Nucleus accumbens (tissue), 56 donors: ENCODE measurements at regions not wholly inside any gene's neighbourhood (a gene's known extent, or its start where the extent isn't known, plus 50 kb on each side); places are given as distances from the start of the nearest gene placed in this dataset.
A peak's percentile ranks its signal among the peaks of the same experiment; 100 is the strongest.
"Not testable (repeated sequence)": the region's sequence is repeated elsewhere in the genome, so short reads cannot be mapped to it uniquely, and the experiment has no call there.

Experiments used
- DNase-seq, 56 donors: peaks; one replicate each; lab custom pipeline; 2025; lab: John Stamatoyannopoulos, UW

DNA sequence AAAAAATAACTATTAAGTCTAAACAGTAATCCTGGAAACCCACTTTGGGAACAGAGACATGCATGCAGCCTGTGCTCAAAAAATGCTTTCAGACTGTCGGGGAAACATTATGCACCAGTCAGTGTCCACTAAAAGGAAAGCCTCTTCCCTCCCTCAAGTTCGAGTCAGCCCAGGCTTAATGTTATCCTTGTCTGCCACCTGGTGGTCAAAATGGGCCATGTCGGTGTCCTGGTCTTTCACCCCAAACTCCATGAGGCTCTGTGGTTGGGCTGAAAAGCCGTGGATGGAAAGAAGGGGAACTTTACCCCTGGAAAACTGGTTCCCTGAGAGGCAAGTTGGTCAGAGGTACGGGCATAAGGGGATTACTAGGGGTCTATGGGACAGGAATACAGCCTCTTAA lies 88.4 kb upstream of the ZNF492 start:
- DNase-seq, result peak in 36 of 56 donors; percentile 0 to 68 (median 8)

DNA sequence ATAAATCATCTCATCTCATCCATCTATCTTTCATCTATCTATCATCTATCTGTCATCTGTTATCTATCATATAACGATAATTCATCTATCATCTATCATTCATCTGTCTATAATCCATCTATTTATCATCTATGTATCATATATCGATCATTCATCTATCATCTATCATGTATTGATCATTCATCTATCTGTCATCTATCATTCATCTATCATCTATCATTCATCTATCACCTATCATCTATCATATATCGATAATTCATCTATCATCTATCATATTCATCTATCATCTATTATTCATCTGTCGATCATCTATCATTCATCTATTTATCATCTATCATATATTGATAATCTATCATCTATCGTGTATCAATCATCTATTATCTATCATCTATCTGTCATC lies 100.4 kb upstream of the ZNF492 start:
- DNase-seq, result no peak

DNA sequence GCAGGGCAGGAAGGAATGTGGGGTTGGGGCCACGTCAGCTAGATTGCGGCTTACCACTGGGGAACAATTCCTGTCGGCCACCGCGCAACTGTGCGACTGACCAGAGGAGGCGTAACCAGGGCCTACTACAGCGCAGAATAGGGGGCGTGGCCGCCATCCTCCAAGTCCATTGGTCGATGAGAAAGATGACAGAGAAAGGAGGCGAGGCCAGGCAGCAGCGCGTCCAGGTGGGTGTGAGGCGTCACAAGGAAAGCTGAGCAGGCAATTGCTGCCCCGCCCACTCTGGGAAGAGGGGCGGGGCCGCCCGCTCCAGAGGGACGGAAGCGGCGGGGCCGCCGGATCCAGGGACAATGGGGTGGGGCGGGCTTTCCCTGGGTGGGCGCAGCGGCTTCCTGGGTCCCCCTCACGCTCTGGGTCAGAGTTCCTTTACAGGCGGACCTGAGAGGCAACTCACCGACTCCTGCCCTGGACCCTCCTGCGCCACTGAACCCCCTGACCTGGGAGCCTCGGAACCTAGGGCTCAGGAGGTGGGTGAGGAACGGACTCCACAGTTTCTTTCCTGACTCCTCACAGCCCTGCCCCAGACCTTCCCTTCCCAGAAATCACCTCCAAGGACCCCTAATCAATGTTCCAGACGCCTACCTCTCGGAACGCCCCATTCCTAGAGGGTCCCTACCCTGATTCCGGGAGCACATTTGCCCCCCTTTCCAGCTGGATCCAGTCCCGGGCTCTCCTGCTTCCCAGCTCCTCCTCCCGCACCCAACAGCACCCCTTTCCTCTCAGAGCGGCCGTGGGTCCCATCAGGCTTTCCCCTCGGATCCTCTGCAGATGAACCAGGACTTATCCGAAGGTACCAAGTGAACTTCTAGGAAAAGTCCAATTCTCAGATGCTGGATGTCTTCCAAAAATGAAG lies 101.5 kb upstream of the ZNF492 start:
- DNase-seq, result peak in 41 of 56 donors; percentile 2 to 71 (median 28)

DNA sequence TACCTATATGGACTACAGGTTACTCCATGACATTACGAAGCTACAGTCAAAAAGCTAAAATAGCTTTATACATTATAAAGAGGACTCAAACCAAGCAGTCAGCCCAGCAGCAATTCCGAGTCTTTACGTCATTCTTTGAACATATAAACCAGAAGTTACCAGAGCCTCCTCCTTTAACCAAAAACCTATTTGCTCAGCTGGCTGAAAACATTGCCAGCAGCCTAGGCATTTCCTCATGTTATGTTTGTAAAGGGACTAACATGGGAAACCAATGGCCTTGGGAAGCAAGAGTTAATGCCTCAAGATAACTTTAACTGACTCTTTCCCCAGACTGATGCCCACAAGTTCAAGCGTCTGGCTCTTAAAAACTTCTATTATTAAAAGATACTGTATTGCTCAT lies 104.1 kb upstream of the ZNF492 start:
- DNase-seq, result no peak

DNA sequence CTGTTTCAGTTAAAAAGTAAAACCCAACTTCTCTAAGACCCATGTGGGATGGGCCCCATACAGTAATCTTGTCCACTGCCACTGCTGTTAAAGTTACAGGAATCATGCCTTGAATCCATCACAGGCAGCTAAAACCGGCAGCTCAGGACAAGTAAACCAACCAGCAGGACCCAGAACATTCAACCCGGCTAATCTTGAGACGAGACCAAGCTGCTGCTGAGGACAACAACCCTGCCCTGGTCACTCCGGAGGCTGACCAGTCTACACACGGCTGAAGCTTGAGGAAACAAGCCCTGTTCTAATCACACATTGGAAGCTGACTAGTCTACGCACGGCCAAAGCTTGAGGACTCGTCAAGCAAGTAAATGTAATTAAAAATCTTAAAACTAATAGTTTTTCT lies 105.2 kb upstream of the ZNF492 start:
- no peak for DNase-seq

DNA sequence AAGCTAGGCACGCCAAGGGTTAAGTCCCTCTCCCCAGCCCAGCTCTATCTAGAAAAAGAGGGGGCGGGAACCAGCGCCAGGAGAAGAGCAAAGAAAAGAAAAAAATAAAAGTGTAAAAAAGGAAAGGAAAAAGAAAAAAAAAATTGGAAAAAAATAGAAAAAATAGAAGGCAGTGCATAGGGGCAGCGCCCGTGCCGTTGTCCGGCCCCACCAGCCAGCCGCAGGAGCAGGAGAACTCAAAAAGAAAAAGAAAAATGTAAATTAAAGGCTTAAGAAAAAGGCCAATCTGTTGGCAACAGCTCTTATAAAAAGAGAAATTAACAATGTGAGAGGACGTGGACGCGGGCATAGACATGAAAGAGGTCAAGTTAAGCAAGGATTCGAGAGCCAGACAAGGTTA lies 105.4 kb upstream of the ZNF98 start:
- no peak for DNase-seq

DNA sequence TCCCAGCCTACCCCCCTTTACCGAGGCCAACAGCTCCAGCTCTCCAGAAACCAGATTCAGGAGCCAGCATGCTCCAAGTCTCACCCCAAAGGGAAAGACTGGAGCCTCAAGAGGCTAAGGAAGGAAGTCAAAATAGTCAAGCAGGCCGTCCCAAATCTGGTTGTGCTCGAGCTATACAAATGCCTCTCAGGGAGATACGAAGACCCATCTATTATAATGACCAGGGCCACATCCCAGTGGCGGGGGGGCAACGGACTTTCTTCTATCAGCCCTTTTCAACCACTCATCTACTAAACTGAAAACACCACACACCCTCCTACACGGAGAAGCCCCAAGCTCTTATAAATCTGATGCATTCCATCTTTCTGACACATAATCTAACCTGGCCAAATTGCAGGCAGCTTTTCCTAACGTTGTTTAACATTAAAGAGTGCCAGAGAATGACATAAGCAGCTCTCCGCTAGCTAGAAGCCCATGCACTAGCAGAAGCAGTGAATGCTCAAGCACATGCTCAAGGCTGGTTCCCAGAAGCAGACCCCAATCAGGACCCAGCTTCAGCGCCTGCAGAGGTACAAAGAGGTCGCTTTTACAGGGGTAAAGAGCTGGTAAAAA lies 104.6 kb upstream of the ZNF98 start:
- no peak for DNase-seq

DNA sequence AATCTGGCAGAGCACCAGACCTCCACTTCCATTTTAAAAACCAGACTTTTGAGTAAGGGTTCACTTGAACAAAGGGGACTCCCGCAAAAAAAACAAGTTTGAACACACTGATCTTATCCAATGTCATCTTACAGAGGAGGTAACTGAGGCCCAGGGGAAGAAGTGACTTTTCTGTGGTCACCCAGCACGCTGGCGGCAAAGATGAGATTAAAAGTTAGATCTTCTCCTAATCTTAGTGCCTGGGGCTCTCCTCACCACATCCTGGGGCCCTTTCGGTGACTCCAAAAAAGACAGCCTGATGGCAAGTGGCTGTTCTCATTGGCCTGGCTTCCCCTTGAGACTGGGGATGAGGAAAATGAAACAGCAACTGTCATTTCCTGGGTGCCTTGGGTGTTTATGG lies 101.8 kb upstream of the ZNF98 start:
- no peak for DNase-seq

DNA sequence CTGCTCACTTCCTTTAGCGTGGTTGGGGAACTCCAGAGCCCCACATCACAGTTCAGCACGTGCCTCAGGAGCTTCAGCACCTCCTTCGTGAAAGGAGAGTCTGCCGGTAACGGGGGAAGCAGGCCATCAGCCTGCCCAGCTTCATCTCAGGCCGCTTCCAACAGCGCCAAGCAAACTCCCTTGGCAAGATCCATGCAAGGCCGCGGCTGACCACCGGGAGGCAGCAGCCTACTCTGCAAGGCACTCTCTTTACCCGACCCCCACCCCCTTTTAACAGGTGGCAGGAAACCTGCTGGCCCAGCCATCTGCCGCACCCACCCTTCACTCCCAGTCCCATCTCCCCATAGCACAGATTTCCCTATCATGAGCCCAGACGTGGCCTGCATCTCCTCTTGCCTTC lies 97.4 kb upstream of the ZNF98 start:
- not testable (repeated sequence) for DNase-seq

DNA sequence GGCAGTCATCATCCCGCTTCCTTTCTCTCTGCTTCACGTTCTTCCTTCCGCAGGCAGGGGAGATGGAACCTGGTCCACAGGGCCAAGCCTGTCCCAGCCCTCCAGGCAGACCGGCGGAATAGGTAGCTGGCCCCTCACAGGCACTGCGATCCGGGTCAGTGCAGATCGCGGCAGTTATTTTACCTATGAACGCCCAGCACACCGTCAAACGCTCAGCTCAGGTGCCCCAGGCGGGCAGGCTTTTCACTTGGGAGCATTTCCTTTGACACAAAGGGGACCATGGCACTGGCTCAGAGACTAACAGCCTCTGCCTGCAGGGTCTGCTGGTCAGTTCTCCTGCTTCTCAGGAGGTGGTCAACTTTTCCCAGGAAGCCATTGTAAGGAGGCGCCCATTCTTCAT lies 97.0 kb upstream of the ZNF98 start:
- no peak for DNase-seq

DNA sequence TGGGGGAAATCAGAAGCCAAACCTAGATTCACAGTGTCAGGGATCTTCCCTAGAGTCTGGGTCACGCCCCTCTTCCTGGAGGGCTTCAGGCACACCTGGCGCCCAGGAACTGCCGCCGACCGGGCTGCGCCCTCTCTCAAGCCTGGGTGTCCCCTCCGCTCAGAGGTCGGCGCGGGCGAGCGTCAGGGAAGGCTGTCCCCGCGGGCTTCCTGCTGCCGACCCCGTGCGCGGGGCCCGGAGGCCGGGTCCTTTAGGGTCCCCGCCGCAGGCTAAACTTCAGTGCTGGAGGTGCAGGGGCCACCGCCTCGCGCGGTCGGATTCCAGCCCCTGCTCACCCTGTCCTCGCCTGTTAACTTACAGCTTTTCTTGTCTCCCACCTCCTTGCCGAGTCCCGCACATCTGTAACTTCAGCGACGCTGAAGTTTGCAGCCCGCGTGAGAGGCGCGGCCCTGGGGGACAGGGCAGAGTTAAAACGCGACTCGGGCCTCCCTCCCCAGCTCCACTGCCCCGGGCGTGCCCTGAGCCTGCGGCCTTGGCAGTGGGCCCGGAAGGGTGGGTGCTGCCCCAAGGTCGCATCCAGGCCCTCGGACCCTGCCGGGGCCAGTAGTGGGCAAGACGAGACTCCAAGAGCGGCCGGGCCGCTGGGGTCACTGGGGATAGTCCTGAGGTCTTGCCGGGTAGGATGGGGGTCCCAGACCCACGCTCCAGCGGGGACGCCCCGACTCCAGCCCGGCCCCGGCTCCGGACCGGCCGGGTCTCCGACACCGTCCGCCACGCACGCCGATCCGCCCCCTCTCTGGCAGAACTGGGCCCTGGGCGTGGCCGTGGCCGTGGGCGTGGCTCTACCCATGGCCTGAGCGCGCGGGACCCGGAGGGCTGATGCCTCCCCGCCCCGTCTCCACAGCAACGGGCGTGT lies 95.6 kb upstream of the ZNF98 start:
- no peak for DNase-seq

DNA sequence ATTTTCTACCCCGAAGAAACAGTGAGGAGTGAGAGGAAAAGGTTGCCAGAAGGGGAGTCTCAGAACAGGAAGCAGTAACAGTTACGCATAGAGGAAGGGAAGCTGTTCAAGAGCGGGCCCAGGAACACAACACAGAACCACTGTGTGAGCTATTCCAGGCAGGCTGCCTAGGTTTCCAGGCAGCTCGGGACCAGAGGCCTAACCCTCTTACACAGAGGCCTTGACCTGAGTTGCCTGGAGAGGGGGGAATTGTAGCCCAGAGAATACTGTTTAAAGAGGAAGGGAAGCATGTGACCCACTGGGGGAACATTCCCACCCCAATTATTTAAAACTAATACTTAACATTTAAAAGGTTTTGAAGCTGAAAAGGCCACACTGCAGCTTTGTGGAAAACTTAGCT lies 93.3 kb upstream of the ZNF98 start:
- peak in 6 of 56 donors; percentile 1 to 23 (median 8) for DNase-seq

DNA sequence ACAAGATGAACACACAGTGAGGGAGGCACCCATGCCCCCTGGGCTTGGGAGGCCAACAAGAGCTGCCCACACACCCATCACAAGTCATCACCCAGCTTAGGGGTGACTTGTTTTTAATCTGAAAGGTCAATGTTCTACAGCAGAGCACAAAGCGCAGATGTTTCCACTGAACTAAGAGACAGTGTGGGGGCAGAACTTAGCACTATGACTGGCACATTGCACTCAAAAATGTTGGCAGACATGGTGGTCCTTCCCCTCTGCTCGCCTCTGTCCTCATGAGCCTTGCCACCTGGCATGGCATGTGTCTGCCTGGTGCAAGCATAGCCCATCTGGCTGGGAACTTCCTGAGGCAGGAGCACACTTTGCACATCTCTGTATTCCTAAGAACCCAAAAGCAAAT lies 81.4 kb upstream of the ZNF98 start:
- DNase-seq, result no peak

DNA sequence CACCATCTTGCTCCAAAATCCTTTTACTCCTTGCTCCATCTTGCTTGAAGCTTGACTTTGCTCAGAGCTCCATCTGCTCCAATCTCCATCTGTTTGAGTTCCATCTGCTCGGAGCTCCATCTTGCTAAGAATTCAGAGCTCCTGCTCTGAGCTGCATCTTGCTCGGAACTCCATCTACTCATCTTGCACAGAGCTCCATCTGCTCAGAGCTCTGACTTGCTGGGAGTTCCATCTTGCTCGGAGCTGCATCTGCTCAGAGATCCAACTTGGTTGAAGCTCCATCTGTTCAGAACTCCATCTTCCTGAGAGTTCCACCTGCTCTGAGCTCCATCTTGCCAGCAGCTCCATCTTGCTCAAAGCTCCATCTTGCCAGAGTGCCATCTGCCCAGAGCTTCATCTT lies 80.6 kb upstream of the ZNF98 start:
- DNase-seq, result no peak

DNA sequence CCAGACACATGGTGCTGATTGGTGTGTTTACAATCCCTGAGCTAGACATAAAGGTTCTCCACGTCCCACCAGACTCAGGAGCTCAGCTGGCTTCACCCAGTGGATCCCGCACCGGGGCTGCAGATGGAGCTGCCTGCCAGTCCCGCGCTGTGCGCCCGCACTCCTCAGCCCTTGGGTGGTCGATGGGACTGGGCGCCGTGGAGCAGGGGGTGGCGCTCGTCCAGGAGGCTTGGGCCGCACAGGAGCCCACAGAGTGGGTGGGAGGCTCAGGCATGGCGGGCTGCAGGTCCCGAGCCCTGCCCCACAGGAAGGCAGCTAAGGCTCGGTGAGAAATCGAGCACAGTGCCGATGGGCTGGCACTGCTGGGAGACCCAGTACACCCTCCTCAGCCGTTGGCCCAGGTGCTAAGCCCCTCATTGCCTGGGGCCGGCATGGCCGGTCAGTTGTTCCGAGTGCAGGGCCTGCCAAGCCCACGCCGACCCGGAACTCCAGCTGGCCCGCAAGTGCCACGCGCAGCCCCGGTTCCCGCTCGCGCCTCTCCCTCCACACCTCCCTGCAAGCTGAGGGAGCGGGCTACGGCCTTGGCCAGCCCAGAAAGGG lies 76.8 kb upstream of the ZNF98 start:
- DNase-seq, result not testable (repeated sequence)

DNA sequence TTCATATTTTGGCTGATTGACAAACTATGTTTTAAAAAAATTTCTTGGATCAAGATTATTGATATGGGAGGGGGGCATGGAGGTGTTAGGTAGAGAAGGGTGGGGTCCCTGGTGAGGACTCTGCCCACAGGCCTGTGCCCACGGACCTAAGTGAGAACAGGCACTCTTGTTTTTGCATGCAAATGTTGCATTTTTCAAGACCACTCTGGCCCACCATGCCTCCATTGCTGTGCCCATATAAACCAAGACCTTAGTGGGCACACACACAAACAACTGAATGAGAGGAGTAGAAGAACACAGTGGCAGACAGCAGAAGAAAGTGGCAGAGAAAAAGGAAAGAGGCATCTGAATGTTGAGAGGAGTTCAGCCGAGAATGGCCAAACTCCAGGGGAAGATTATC lies 69.6 kb upstream of the ZNF98 start:
- DNase-seq, result no peak

DNA sequence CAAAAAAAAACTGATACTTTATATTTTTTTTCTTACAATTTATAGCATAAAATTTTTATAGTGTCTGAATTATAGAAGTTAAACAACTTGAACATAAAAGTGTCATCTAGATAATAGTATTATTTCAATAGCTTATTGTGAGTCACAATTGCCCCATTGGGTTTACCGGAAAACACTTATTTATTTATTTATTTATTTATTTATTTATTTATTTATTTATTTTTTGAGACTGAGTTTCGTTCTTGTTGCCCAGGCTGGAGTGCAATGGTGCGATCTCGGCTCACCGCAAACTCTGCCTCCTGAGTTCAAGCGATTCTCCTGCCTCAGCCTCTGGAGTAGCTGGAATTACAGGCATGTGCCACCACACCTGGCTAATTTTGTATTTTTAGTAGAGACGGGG lies 61.4 kb upstream of the ZNF98 start:
- DNase-seq, result not testable (repeated sequence)

DNA sequence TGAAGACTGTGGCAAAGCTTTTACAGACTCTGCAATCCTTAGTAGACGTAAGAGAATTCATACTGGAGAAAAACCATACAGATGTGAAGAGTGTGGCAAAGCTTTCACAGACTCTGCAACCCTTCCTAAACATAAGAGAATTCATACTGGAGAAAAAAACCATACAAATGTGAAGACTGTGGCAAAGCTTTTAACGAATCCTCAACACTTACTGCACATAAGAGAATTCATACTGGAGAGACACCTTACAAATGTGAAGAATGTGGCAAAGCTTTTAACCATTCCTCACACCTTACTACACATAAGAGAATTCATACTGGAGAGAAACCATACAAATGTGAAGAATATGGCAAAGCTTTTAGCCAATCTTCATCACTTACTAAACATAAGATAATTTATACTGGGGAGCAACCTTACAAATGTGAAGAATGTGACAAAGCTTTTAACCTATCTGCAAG lies 50.1 kb upstream of the ZNF98 start:
- DNase-seq, result no peak
